ENCODE measurements at regions not wholly inside any gene's neighbourhood (a gene's known extent, or its start where the extent isn't known, plus 50 kb on each side); places are given as distances from the start of the nearest gene placed in this dataset.

DNA sequence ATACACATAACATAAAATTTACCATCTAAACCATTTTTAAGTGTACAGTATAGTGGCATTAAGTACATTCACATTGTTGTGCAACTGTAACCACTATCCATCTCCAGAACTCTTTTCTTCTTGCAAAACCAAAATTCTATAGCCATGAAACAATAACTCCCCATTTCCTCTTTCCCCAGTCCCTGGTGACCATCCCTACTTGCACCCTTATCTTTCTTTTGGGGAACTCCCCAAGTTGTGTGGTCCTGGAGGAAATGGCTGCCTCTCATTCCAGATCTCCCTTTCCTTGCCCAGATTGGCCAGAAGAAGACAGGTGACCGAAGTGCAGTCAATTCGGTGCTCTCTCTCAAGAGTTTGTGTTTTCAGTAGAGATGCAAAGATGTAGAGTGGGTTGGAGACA is 389.6 kb upstream of the C1orf87 start:
- TF ChIP-seq, protein P1, sequence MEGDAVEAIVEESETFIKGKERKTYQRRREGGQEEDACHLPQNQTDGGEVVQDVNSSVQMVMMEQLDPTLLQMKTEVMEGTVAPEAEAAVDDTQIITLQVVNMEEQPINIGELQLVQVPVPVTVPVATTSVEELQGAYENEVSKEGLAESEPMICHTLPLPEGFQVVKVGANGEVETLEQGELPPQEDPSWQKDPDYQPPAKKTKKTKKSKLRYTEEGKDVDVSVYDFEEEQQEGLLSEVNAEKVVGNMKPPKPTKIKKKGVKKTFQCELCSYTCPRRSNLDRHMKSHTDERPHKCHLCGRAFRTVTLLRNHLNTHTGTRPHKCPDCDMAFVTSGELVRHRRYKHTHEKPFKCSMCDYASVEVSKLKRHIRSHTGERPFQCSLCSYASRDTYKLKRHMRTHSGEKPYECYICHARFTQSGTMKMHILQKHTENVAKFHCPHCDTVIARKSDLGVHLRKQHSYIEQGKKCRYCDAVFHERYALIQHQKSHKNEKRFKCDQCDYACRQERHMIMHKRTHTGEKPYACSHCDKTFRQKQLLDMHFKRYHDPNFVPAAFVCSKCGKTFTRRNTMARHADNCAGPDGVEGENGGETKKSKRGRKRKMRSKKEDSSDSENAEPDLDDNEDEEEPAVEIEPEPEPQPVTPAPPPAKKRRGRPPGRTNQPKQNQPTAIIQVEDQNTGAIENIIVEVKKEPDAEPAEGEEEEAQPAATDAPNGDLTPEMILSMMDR (IDR thresholded peaks at IDR 0.05 in 2 of 3, conservative IDR thresholded peaks at IDR 0.05 in 1 of 3; ENCODE audit: borderline replicate concordance in 1 of 3, insufficient read depth in 1 of 3, low read depth in 2 of 3, low read length in 2 of 3): no peak
- TF ChIP-seq EZH2 (IDR thresholded peaks at IDR 0.05) (no peak), POLR2AphosphoS5 (IDR thresholded peaks at IDR 0.05; ENCODE audit: low read depth, low read length) (no peak), ZNF274 (IDR thresholded peaks at IDR 0.05; ENCODE audit: low read depth, low read length) (no peak), POLR2A (IDR thresholded peaks at IDR 0.05; ENCODE audit: borderline replicate concordance, extremely low read depth, insufficient read depth, insufficient read length) (no peak), EZH2phosphoT487 (IDR thresholded peaks at IDR 0.05; ENCODE audit: borderline replicate concordance) (no peak), SP1 (IDR thresholded peaks at IDR 0.05; ENCODE audit: low read depth) (no peak), SRF (IDR thresholded peaks at IDR 0.05; ENCODE audit: low read depth) (no peak), CEBPB (IDR thresholded peaks at IDR 0.05; ENCODE audit: low read depth) (no peak), CBX3 (IDR thresholded peaks at IDR 0.05; ENCODE audit: low read depth) (no peak)

All from HCT116 (cell line).